Activated gamma-delta T cell treated with Interleukin-2 at 50 U/mL for 16 hours (primary cell): ENCODE measurements at regions not wholly inside any gene's neighbourhood (a gene's known extent, or its start where the extent isn't known, plus 50 kb on each side); places are given as distances from the start of the nearest gene placed in this dataset.

Source experiments
- DNase-seq: peaks from one replicate; pipeline ENCODE4 v3.0.0-alpha.2; 2020

DNA sequence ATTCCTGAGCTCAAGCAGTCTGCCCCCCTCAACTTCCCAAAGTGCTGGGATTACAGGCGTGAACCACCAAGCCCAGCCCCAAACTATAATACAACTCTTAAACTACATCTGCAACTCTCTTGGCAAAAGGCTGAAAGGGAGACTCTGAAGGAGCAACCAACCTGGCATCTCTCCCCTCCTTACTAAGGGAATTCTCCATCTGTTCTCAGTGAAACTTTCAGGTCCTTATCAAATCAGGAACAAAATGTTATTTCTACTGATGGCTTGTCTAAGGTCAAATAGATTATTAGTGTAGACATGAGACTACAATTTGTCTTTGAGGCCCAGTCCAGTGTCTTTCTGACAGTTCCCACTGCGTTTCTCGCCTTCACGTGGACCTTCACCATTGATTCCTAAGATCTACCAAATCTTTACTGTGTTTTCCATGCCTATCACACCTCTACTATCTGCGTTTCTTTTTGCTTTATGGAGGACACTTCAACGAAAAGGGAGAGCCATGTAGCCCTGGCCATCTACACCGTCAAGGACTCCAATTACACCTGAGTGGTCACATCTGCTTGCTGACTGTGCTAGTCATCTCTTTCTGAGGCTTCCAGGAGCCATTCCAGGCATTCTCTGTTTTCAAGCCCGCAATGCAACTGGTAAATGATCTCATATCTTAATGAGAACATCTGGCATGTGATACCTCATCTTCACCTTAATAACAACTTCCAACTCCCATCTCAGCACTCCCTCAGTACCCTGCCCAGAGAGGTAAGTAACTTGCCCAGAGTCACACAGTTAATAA lies 405.7 kb upstream of the CITED2 start:
- DNase-seq = no peak

DNA sequence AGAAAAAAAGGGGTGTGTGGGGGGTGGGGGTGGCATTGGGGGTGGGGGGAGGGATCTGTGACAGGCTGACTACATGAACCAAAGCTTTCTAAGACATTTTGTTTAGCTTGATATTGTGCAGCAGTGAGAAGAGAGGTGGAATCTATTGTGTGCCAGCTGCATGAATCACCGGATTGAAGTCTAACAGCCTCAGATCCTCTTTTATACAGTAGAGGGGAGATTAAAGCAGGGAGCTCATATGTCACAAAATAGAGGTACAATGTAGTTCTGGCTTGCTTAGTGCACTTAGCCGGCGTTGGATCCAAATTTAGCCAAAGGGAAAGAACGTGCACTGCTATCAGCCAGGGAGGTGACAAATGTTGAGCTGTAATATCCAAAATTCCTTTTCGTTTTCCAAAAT lies 404.2 kb upstream of the CITED2 start:
- no peak for DNase-seq

DNA sequence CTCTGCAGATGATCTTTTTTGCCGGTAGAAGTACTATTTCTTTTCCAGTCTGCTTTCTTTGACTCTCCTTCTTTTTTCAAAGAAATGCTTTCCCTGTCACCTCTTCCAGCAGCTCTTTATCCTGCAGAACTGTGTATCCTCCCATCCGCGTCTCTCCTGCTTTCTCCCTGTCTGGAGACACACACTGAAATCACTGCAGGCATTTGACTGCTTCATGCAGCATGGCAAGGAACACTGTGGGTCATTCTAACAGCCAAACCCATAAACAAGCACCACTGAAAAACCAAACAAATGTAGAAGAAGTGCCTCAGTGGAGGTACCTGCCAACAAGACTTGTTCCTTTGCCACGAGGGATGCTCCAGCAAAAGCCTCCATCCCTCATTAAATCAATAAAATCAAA lies 403.7 kb upstream of the CITED2 start:
- no peak for DNase-seq

DNA sequence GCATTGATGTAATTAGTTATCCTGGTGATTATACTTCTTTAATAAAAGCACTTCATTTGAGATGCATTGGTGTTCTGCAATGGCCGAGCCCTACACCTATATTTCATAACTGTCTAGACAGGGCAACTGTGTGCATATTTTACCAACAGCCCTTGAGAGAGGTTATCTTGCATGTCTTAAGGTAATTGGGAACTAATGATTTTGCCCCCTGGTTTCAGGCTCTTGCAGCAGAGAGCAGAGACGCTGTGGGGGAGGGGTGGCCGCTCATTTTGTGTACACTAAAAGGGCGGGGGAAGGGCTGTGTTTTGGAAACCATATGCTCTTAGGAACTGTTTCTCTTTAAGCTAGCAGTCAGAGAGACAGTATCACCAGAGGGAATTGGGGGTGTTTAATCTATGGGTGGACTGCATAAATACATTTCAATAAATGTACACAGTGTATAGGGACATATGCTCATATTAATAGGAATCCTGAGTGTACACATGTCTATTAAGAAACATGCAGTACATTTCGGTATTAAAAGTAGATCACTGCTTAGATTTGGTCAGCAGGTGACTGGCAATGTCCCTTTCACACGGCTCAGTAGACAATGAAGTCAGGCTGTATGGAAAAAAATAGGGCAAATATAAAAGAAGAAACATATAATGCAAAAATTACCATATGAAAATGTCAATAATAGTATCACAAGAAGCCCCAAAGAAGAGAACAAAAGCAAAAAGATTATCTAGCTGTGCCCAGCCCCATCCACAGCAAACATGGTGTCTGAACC lies 402.9 kb upstream of the CITED2 start:
- no peak for DNase-seq

DNA sequence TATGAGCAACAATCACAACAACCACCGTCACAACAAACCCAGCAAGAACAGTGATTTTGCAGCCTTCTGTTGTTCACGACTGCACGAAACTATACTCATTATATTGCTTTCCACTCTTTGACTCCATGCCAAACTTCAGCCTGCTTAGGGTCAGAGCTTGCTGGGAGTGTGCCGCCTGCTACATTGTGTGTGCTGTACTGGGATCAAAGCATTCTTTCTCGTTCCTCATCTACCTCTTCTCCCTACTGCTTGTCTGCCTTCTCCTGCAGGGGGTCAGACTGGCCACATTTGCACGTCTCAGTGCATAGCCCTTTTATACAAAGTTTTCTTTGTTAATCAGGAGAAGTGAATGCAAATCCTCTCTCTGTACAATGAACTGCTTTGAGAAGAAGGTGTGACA lies 401.6 kb upstream of the CITED2 start:
- no peak for DNase-seq

DNA sequence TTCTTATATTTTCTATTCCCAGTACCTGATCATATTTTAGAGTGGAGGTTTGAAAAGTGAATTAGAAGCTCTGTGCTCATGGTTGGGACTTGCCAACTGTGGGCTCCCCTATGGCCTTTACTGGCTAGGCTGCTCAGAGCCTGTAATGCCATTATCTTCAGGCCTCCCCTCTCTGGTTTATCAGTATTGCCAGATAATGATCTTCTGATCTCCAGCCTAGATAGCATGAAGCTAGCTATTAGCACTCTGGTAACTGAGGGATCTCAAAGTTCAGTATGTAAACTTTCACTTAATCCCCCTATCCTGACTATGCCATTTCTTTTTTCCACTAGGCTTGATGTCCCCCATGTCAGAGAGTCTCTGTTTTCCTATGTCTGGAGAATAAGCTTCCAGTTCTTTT lies 393.7 kb upstream of the CITED2 start:
- no peak for DNase-seq

DNA sequence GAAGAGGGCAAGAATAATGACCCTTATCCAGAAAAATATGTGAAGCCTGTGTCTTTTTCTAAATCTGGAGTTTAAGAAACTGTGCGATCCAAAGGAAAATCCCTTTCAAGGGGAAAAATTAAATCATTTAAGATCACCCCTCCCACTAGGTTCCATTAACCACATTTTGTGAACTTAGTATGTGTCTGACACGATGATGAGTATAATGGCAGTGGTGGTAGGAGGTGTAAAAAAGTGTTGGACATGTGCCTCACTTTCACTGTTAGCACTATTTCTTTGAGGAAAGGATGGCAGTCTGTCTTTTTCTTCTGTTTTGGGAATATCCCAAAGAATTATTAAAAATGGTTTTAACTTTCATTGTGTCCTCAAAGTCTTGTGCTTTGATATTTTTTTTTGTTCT lies 392.3 kb upstream of the CITED2 start:
- no peak for DNase-seq

DNA sequence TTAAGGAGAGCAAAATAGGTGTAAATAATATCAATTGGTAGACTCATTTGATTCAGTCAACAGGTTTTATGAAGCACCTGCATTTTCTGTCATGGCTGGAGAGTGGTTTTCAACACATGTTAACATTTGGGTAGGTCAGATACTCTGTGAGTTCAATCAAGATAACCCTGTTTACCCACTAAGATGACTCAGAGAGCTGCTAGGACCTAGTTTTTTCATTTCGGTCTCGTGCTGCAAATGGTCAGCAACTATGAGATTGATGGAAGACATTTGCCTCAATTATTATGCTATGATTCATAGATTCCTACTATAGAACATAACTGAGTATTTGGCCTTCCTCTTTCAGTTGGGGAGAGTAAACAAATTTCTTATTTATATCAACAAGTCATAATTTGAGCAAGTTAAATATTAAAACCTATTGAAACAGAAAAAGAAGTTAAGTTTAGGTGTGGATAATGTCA lies 391.4 kb upstream of the CITED2 start:
- no peak for DNase-seq

DNA sequence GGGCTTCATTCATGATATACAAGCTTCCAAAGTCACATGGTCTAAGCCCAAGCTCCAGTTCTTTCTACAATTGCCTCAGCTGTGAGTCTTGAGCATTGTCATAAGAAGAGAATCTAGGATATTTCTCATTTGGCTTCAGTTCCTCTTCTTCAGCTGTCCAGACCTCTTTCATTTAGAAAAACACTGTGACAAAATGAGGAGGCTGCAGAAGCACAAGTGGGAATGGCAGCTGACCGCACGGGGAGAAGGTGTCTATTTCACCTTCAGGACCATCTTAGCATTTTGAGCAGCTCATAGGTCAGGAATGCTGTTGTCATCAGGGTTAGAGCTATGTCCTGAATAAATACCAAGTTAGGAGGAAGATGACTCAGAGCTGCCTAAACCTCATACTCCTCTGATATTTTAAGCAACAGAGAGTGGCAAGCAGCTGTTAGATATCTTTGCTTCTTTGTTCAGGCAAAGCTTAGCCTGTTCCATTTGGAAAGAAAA lies 390.1 kb upstream of the CITED2 start:
- DNase-seq = no peak

DNA sequence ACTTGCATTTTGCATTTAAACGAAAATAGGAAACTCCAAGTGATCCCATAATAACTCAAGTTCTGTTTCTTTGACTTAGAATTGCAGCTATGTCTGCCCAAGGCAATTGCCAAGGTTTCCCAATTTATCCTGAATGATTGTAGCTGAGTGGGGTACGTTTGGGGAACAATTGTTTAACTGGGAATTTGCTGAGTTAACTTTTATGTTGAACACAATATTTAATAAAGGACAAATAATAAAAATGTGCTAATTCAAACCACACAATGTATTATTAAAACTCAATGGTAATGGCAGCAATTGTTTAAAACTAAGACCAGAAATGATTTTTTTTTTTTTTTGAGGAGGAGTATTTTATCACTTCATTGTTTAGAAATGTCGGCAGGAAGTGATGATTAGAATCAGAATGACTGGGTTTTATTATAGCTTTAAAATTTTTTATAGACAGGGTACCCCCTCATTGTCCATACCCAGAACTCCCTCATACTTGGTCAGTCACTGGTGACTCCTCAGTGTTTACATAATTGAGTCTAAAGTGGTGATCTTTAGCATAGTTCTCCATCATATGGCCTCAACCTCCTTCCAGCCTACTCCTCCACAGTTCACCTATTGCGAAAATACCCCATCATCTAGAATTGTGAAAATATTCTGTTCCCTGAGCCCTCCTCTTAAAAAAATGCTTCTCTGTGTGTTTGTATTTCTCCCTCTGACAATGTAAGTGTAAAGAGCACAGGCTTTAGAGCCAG lies 389.2 kb upstream of the CITED2 start:
- no peak for DNase-seq

DNA sequence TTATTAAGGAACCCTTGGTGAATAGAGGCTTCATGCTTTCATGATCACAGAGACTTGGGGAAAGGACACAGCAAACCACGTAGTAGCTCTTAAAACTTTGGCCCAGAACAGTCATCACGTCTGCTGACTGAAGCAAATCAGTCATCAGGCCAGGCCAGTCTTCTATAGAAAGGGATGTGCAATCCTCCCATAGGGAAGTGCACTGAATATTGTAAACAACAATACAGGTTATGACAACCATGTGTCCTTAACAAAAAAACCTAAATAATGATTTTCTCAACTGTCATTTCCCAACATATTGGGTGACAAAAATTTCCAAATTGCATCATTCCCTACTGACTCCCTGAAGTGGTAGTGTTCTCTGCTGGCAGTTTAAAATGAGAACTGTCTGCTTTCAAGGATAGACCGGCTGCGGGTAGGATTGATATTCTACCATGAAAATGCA lies 388.2 kb upstream of the CITED2 start:
- DNase-seq = no peak

DNA sequence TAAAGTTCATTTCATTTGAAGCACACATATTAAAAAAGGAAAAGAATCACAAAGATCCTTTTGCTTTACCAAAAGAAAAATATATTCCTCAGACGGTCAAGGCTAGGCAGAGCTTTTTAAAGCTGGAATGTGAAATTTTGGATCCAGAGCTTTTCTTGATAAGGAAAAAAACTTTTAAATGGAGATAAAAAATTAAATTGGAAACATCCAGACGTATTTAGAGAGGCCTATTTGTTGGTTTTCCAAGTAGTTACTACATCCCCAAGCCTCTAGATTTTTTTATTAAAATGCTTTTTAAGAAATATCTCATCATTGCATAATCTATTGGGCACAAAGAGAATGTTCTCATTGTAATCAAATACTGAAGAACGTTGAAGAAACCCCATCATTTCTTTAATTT lies 385.7 kb upstream of the CITED2 start:
- DNase-seq = no peak

DNA sequence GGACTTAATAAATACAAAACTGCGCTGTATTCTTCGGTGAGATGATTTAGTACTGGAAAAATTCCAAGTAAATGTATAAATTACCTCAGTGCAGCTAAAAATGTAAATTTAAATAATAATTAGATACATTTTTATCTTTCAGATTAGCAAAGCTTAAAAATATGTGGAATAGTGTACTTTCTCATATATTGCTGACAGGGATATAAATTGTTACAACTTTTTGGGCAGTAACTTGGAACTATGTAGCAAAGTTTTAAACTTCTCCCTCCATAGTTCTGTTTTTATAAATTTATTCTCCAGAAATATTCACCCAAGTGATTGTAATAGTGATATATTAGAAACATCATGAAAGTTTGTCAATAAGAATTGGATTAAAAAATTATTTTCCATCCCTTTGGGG lies 384.6 kb upstream of the CITED2 start:
- DNase-seq = no peak

DNA sequence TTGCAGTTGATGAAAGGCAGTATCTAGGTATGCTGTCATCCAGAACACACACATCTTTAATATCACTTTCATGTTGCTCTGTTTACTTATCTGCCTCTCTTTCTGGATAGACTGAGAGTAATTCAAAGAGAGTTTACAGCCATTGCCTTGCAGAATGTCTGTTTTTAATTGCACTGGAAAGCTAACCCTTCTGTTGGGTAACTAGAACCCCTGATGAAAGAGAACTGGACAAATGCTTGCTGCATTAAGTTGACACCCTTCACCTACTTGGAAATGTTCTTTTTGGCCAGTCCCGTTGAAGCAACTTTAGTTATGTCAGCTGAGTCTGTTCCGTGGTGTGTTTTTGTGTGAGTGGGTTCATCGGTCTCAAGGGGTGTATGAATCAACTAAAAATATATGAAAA lies 383.8 kb upstream of the CITED2 start:
- DNase-seq = no peak

DNA sequence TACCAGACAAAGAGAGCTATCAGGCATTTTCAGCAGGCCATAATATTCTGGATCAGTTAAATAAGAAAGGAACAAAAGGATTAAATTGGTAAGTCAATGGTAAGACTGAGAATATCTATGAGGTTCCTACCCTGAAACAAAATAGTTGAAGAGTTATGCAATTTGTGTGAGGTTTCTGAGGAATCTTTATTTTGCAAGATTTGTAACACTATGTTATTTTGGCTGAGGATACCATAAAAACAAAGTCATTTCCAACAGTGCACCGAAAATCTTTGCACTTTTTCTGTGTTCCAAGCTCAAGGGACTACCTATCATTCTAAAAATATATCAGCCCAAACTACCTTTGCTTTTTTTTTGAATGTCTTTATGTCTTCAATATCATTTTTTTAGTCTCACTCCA lies 383.3 kb upstream of the CITED2 start:
- DNase-seq = no peak

DNA sequence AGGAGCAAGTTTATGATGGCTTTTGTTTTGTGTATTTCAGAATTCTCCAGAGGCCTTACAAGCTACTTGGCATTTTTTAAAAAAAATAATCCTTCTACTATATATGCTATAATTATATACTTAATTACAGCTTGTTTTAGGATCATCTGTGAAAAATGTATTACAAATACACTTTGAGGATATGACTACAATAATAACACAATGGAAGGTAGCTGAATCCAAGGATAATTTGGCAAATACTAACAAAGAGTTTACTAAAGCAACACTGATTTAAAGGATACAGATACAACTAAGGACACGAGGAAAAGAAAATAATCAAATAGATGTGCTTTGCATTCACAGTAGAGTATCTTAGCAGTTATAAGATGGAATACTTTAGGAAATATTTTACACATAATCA lies 381.9 kb upstream of the CITED2 start:
- DNase-seq = no peak

DNA sequence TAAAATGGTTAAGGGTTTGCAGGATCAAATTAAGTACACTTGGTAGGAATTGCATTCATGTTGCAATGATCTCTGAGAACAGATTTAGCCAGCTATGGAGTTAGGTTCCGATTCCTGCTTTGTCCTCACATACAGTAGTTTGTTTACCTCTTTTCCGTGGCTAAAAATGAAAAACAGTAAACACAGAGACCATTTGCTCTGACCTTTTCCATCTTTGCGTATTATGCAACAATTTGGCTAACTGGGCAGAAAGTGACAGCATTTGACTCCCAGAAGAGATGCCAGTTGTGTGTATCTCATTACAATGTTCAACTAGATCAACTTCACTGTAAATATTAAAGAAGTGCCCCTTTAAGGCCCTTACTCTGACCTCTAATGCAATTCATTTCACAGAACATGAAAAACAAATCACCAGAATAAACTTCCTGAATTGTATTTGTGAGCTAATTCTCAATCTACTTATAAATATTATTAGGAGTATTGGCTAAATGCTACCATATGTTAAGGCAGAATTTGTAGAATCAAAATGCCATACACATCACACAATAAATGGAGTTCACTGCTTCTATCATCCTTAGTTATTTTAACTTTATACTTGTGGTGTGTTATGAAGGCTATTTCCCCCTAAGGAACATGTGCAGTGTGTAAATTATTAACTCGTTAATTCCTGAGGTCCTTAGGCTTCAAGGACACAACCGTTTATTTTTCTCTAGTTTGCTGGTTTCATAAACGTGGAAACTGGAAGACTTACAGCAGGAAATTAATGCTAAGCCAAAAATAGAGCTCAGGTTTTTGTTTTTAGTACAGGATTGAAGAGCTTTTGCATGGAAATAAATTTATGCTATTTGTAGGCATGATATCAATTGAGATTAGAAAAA lies 380.7 kb upstream of the CITED2 start:
- DNase-seq = no peak

DNA sequence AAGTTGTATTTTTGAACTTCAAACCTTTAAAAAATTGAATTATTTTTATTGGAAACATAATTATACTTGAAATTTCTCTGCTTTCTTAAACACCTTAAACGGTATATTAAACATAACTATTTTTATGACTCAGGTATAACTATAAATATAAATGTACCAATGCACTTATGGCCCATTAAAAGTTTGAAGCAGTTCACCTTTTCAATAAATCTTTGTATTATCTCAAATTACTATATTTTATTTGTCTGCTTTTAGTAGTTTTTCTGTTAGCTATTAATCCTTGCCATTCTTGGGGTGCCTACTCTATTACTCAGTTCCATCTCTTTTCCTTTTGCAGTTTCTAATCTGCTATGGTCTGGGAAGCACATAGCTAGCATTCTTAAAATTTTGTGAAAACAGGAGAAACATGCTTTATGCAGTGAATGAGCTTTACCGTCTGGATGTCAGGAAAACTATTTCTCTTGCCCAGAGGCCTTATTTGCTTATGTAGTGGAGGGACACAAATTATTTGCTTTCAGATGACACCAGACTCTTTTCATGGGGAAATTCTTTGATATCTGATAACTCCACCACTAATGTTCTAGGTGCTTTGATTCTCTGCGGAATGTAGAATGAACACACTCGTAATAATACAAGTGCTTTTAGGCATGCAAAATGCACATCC lies 378.9 kb upstream of the CITED2 start:
- no peak for DNase-seq

DNA sequence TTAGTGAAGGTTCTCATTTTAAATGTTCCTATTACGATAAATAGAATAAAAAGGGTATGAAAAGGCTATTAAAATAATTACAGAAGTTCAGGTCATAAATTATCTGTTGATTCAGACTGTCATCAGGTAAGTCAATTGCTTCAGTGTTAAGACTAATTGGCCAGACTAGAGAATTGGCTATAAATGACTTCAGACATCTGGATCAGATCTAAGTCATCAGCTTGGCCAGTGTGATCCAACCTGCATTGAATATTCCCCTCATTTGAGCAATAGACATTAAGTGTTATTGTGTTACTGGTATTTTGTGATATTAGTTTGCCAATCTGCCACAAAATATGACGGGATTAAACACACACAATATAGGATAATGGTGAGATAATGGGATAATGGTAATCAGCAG lies 377.6 kb upstream of the CITED2 start:
- no peak for DNase-seq

DNA sequence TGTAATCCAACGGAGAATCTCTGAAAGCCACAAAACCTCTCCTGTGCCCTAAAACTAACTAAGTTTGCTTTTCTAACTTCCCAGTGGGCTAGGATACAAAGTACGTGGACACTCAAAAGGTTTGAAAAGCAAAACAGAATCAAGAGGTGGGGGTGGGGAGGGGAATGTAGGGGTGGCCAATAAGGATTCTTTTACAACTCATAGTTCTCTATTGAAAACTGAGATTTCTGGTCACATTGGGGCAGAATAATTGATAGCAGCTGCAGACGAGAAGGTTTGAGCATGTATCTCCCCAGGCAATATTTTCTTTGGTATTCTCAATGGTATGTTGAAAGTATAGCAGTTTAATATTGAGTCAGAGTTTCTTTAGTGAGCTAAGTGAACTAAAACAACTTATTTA lies 376.7 kb upstream of the CITED2 start:
- DNase-seq = no peak

DNA sequence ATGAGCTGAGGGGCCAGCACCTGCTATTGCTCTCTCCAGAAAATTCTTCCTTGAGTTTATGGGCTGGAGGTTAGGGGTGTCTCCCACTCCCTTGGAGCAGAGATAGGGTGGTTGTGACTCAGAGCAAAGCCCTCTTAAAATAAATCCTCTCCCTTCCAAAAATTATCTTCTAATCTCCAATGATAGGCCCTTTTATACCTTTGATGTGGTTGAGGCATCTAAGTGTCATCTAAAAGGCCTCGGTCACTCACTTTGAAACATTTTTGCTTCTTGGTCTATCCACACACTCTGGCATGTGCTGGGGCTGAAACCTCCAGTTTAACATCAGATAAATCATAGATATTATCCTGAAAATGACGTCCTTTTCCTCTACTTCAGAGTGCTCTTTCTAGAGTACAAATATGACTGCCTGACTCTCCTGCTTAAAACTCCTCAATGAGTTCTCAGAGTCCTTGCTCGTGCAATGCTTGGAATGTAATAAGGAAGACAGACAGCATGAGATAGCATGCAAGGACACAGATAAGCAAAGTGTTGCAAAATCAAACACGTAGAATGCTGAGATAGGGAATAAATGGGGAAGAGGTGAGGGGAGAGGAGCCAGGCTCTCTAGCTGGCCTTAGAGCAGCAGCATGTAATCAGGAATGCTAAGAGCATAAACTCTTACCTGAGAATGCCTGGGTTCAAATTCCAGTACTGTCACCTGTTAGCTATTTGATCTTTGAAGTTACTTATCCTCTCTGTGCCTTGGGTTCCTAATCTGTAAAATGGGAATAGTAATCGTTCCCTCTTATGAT lies 374.1 kb upstream of the CITED2 start:
- no peak for DNase-seq
